ENCODE measurements at regions not wholly inside any gene's neighbourhood (a gene's known extent, or its start where the extent isn't known, plus 50 kb on each side); places are given as distances from the start of the nearest gene placed in this dataset.
"Not testable (repeated sequence)": the region's sequence is repeated elsewhere in the genome, so short reads cannot be mapped to it uniquely, and the experiment has no call there.

GRCh38 chr7:118429141-118429540 is 204.6 kb downstream of the ANKRD7 start:
- no peaks in the 10 kb centered on the region for H3K9me2 ChIP-seq (replicated peaks; ENCODE audit: low read depth, low read length)
- no peak overlapping the region for H2AFZ ChIP-seq (ENCODE audit: low read length)
- H3K9ac ChIP-seq (ENCODE audit: low read depth, low read length, poor library complexity, severe bottlenecking), result no peak overlapping the region
- no peak overlapping the region for H3K4me2 ChIP-seq (ENCODE audit: low read depth, low read length, poor library complexity, severe bottlenecking)
- no peaks in the 10 kb centered on the region for H3K27me3 ChIP-seq (ENCODE audit: insufficient read depth, low read length, poor library complexity, severe bottlenecking)
- H3K9me3 ChIP-seq (ENCODE audit: insufficient read depth, low read depth, low read length), result no peaks in the 10 kb centered on the region
- TF ChIP-seq CTCF (conservative IDR thresholded peaks at IDR 0.05; ENCODE audit: low read length) (no peak), EZH2phosphoT487 (IDR thresholded peaks at IDR 0.05; ENCODE audit: borderline replicate concordance) (no peak)
- H3F3A ChIP-seq (ENCODE audit: low read depth), result no peaks in the 10 kb centered on the region
- H3K4me3 ChIP-seq (ENCODE audit: low read length, poor library complexity, severe bottlenecking), result no peak overlapping the region
- H3K36me3 ChIP-seq (ENCODE audit: insufficient read depth, low read length), result no peaks in the 10 kb centered on the region
- H4K20me1 ChIP-seq (ENCODE audit: insufficient read depth, low read length, poor library complexity, severe bottlenecking), result no peaks in the 10 kb centered on the region
- no peaks in the 10 kb centered on the region for H3K79me2 ChIP-seq (ENCODE audit: insufficient read depth, low read length)
- no peaks in the 10 kb centered on the region for H3K4me1 ChIP-seq (ENCODE audit: insufficient read depth, low read length, poor library complexity, severe bottlenecking)

GRCh38 chr7:118436663-118437062 is 212.2 kb downstream of the ANKRD7 start:
- Histone ChIP-seq H3K27me3 (ENCODE audit: insufficient read depth, low read length, poor library complexity, severe bottlenecking) (no peaks in the 10 kb centered on the region), H3K4me3 (ENCODE audit: low read length, poor library complexity, severe bottlenecking) (no peak overlapping the region), H3K4me2 (ENCODE audit: low read depth, low read length, poor library complexity, severe bottlenecking) (no peak overlapping the region), H3K36me3 (ENCODE audit: insufficient read depth, low read length) (no peaks in the 10 kb centered on the region), H3K9me3 (ENCODE audit: insufficient read depth, low read depth, low read length) (no peaks in the 10 kb centered on the region), H2AFZ (ENCODE audit: low read length) (no peak overlapping the region), H3F3A (ENCODE audit: low read depth) (no peaks in the 10 kb centered on the region), H3K9ac (ENCODE audit: low read depth, low read length, poor library complexity, severe bottlenecking) (no peak overlapping the region), H3K79me2 (ENCODE audit: insufficient read depth, low read length) (no peaks in the 10 kb centered on the region), H3K9me2 (replicated peaks; ENCODE audit: low read depth, low read length) (no peaks in the 10 kb centered on the region), H3K4me1 (ENCODE audit: insufficient read depth, low read length, poor library complexity, severe bottlenecking) (no peaks in the 10 kb centered on the region), H4K20me1 (ENCODE audit: insufficient read depth, low read length, poor library complexity, severe bottlenecking) (no peaks in the 10 kb centered on the region)
- no peak for TF ChIP-seq CTCF (conservative IDR thresholded peaks at IDR 0.05; ENCODE audit: low read length)
- TF ChIP-seq EZH2phosphoT487 (IDR thresholded peaks at IDR 0.05; ENCODE audit: borderline replicate concordance), result no peak

GRCh38 chr7:118449030-118449429 is 224.5 kb downstream of the ANKRD7 start:
- not testable (repeated sequence) for H3K4me3 ChIP-seq (ENCODE audit: low read length, poor library complexity, severe bottlenecking); H2AFZ ChIP-seq (ENCODE audit: low read length); H3K79me2 ChIP-seq (ENCODE audit: insufficient read depth, low read length); H3K9me2 ChIP-seq (replicated peaks; ENCODE audit: low read depth, low read length); H3K4me1 ChIP-seq (ENCODE audit: insufficient read depth, low read length, poor library complexity, severe bottlenecking); H3F3A ChIP-seq (ENCODE audit: low read depth); H3K9me3 ChIP-seq (ENCODE audit: insufficient read depth, low read depth, low read length); H3K27me3 ChIP-seq (ENCODE audit: insufficient read depth, low read length, poor library complexity, severe bottlenecking); H4K20me1 ChIP-seq (ENCODE audit: insufficient read depth, low read length, poor library complexity, severe bottlenecking); H3K4me2 ChIP-seq (ENCODE audit: low read depth, low read length, poor library complexity, severe bottlenecking); H3K36me3 ChIP-seq (ENCODE audit: insufficient read depth, low read length); H3K9ac ChIP-seq (ENCODE audit: low read depth, low read length, poor library complexity, severe bottlenecking)

GRCh38 chr7:118449797-118450567 is 225.5 kb downstream of the ANKRD7 start:
- Histone ChIP-seq H3K4me2 (ENCODE audit: low read depth, low read length, poor library complexity, severe bottlenecking) (peak overlapping the region; percentile 24), H3K4me1 (ENCODE audit: insufficient read depth, low read length, poor library complexity, severe bottlenecking) (no peaks in the 10 kb centered on the region), H3K9me2 (replicated peaks; ENCODE audit: low read depth, low read length) (no peaks in the 10 kb centered on the region), H3K4me3 (ENCODE audit: low read length, poor library complexity, severe bottlenecking) (no peak overlapping the region), H2AFZ (ENCODE audit: low read length) (no peak overlapping the region), H3K9me3 (ENCODE audit: insufficient read depth, low read depth, low read length) (no peaks in the 10 kb centered on the region), H3K9ac (ENCODE audit: low read depth, low read length, poor library complexity, severe bottlenecking) (no peak overlapping the region), H3K27me3 (ENCODE audit: insufficient read depth, low read length, poor library complexity, severe bottlenecking) (no peaks in the 10 kb centered on the region), H4K20me1 (ENCODE audit: insufficient read depth, low read length, poor library complexity, severe bottlenecking) (no peaks in the 10 kb centered on the region), H3F3A (ENCODE audit: low read depth) (no peaks in the 10 kb centered on the region), H3K36me3 (ENCODE audit: insufficient read depth, low read length) (no peaks in the 10 kb centered on the region), H3K79me2 (ENCODE audit: insufficient read depth, low read length) (no peaks in the 10 kb centered on the region)
- TF ChIP-seq CTCF (conservative IDR thresholded peaks at IDR 0.05; ENCODE audit: low read length) (no peak), EZH2phosphoT487 (IDR thresholded peaks at IDR 0.05; ENCODE audit: borderline replicate concordance) (no peak)

Measured in Loucy (cell line).